Loucy (cell line): ENCODE measurements at regions not wholly inside any gene's neighbourhood (a gene's known extent, or its start where the extent isn't known, plus 50 kb on each side); places are given as distances from the start of the nearest gene placed in this dataset.
A peak's percentile ranks its signal among the peaks of the same experiment; 100 is the strongest.

Source experiments
- H2AFZ ChIP-seq: fragments of 200-600 bp; sonication (generic); 2 replicates; pipeline ENCODE4 v1.6.0; 2016; ENCODE audit warnings: antibody characterized with exemption, mild to moderate bottlenecking, low read length, moderate library complexity
- H3F3A ChIP-seq: fragments of 200-600 bp; 2 replicates; pipeline ENCODE4 v1.6.0; 2016; ENCODE audit warnings: antibody characterized with exemption, low read depth, mild to moderate bottlenecking
- H3K27me3 ChIP-seq: fragments of 200-600 bp; sonication (generic); 2 replicates; pipeline ENCODE4 v1.6.1; 2014; ENCODE audit warnings: low read length, mild to moderate bottlenecking; ENCODE audit not compliant: insufficient read depth, poor library complexity, severe bottlenecking
- H3K36me3 ChIP-seq: fragments of 200-600 bp; sonication (generic); 2 replicates; pipeline ENCODE4 v1.6.1; 2016; ENCODE audit warnings: low read length; ENCODE audit not compliant: insufficient read depth
- H3K4me1 ChIP-seq: fragments of 200-600 bp; sonication (generic); 2 replicates; pipeline ENCODE4 v1.5.1; 2014; ENCODE audit warnings: low read length, mild to moderate bottlenecking; ENCODE audit not compliant: insufficient read depth, poor library complexity, severe bottlenecking
- H3K4me2 ChIP-seq: fragments of 200-600 bp; sonication (generic); 2 replicates; pipeline ENCODE4 v1.6.0; 2014; ENCODE audit warnings: antibody characterized with exemption, low read length, low read depth, mild to moderate bottlenecking; ENCODE audit not compliant: poor library complexity, severe bottlenecking
- H3K4me3 ChIP-seq: fragments of 200-600 bp; sonication (generic); 2 replicates; pipeline ENCODE4 v1.5.1; 2014; ENCODE audit warnings: low read length, mild to moderate bottlenecking, mixed read lengths; ENCODE audit not compliant: poor library complexity, severe bottlenecking
- H3K79me2 ChIP-seq: fragments of 200-600 bp; sonication (generic); 2 replicates; pipeline ENCODE4 v1.6.1; 2014; ENCODE audit warnings: low read length; ENCODE audit not compliant: insufficient read depth
- H3K9ac ChIP-seq: fragments of 200-600 bp; sonication (generic); 2 replicates; pipeline ENCODE4 v1.6.0; 2014; ENCODE audit warnings: mild to moderate bottlenecking, low read depth, low read length, moderate library complexity; ENCODE audit not compliant: poor library complexity, severe bottlenecking
- H3K9me2 ChIP-seq: fragments of 200-600 bp; sonication (generic); replicated peaks from 2 replicates; pipeline ENCODE4 v1.6.1; 2016; ENCODE audit warnings: low read depth, low read length, mixed read lengths
- H3K9me3 ChIP-seq: fragments of 200-600 bp; sonication (generic); 2 replicates; pipeline ENCODE4 v1.6.1; 2014; ENCODE audit warnings: mild to moderate bottlenecking, antibody characterized with exemption, low read length, low read depth; ENCODE audit not compliant: insufficient read depth
- H4K20me1 ChIP-seq: fragments of 200-600 bp; sonication (generic); 2 replicates; pipeline ENCODE4 v1.6.0; 2014; ENCODE audit warnings: antibody characterized with exemption, low read length, mild to moderate bottlenecking; ENCODE audit not compliant: insufficient read depth, poor library complexity, severe bottlenecking
- CTCF ChIP-seq: fragments of 200-600 bp; sonication (generic); conservative IDR thresholded peaks from 2 replicates; pipeline ENCODE4 v1.5.1; 2014; ENCODE audit warnings: mild to moderate bottlenecking, antibody characterized with exemption, low read length
- EZH2phosphoT487 ChIP-seq: fragments of 200-600 bp; IDR thresholded peaks from 2 replicates; pipeline ENCODE4 v1.6.1; 2018; ENCODE audit warnings: antibody characterized with exemption, mild to moderate bottlenecking, moderate library complexity, borderline replicate concordance

GRCh38 chr11:70935006-70935768 lies 317.2 kb downstream of the SHANK2 start:
- peaks cover 4% of the 10 kb centered on the region; the same call in 1 of the 2 replicates for H3K9me3 ChIP-seq
- H3K36me3 ChIP-seq, result no peaks in the 10 kb centered on the region
- no peaks in the 10 kb centered on the region for H4K20me1 ChIP-seq
- no peaks in the 10 kb centered on the region for H3F3A ChIP-seq
- no peaks in the 10 kb centered on the region for H3K4me1 ChIP-seq
- no peak overlapping the region for H3K4me2 ChIP-seq
- H3K9me2 ChIP-seq, result no peaks in the 10 kb centered on the region
- no peak overlapping the region for H3K9ac ChIP-seq
- H3K79me2 ChIP-seq, result no peaks in the 10 kb centered on the region
- no peaks in the 10 kb centered on the region for H3K27me3 ChIP-seq
- H2AFZ ChIP-seq, result no peak overlapping the region
- no peak overlapping the region for H3K4me3 ChIP-seq
- TF ChIP-seq CTCF, result no peak
- TF ChIP-seq EZH2phosphoT487, result no peak

- H3K4me2 ChIP-seq, result no peak overlapping the region
- no peaks in the 10 kb centered on the region for H3F3A ChIP-seq
- H3K9me3 ChIP-seq, result peaks cover 17% of the 10 kb centered on the region; the same call in 1 of the 2 replicates
- H3K9me2 ChIP-seq, result no peaks in the 10 kb centered on the region
- no peaks in the 10 kb centered on the region for H3K79me2 ChIP-seq
- no peak overlapping the region for H3K4me3 ChIP-seq
- H2AFZ ChIP-seq, result no peak overlapping the region
- TF ChIP-seq CTCF (peak; percentile 68), EZH2phosphoT487 (no peak)
- no peaks in the 10 kb centered on the region for H3K4me1 ChIP-seq
- H4K20me1 ChIP-seq, result no peaks in the 10 kb centered on the region
- no peaks in the 10 kb centered on the region for H3K27me3 ChIP-seq
- H3K9ac ChIP-seq, result no peak overlapping the region
- no peaks in the 10 kb centered on the region for H3K36me3 ChIP-seq
Measured at GRCh38 chr11:70942593-70942992, 309.8 kb downstream of the SHANK2 start.

- Histone ChIP-seq H4K20me1 (no peaks in the 10 kb centered on the region), H3K4me1 (no peaks in the 10 kb centered on the region), H3K36me3 (no peaks in the 10 kb centered on the region), H2AFZ (no peak overlapping the region), H3K9ac (no peak overlapping the region), H3F3A (no peaks in the 10 kb centered on the region), H3K79me2 (no peaks in the 10 kb centered on the region), H3K27me3 (no peaks in the 10 kb centered on the region), H3K4me3 (no peak overlapping the region), H3K4me2 (no peak overlapping the region), H3K9me3 (peaks cover 13% of the 10 kb centered on the region; the same call in 1 of the 2 replicates), H3K9me2 (no peaks in the 10 kb centered on the region)
- TF ChIP-seq EZH2phosphoT487 (no peak), CTCF (no peak)
Measured at GRCh38 chr11:70944141-70944540, 308.2 kb downstream of the SHANK2 start.
